HPDE6-E6E7 (cell line): ENCODE measurements at regions not wholly inside any gene's neighbourhood (a gene's known extent, or its start where the extent isn't known, plus 50 kb on each side); places are given as distances from the start of the nearest gene placed in this dataset.
A peak's percentile ranks its signal among the peaks of the same experiment; 100 is the strongest.
"Not testable (repeated sequence)": the region's sequence is repeated elsewhere in the genome, so short reads cannot be mapped to it uniquely, and the experiment has no call there.

Experiments used
- DNase-seq: peaks from one replicate; pipeline ENCODE4 v3.0.0; 2011; ENCODE audit warnings: missing footprints; ENCODE audit errors: extremely low spot score

DNA sequence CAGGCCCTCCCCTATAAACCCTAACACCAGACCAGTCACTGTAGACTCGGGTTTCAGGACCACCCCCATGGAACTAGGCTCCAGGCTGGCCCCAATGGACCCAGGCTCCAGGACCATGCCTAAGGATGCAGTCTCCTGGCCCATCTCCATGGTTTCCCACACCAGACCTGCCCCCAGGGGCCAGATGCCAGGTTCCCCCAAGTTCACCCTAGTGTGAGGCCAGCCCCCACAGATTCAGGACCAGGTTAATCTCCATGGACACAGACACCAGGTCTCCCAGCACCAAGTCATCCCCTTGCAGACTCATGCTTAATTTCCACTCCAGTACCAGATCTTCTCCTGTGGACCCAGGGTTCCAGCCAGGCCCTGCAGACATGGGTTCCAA is 103.8 kb upstream of the LANCL2 start:
- DNase-seq, result no peak

DNA sequence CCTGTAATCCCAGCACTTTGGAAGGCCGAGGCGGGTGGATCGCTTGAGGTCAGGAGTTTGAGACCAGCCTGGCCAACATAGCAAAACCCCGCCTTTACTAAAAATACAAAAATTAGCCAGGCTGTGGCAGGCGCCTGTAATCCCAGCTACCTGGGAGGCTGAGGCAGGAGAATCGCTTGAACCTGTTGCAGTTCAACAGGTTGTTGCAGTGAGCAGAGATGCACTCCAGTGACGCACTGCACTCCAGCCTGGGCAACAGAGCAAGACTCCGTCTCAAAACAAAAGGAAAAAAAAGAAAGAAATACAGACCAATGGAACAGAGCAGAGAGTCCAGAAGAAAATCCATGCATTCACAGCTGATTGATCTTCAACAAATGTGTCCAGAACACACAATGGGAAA is 99.8 kb upstream of the LANCL2 start:
- DNase-seq, result not testable (repeated sequence)

DNA sequence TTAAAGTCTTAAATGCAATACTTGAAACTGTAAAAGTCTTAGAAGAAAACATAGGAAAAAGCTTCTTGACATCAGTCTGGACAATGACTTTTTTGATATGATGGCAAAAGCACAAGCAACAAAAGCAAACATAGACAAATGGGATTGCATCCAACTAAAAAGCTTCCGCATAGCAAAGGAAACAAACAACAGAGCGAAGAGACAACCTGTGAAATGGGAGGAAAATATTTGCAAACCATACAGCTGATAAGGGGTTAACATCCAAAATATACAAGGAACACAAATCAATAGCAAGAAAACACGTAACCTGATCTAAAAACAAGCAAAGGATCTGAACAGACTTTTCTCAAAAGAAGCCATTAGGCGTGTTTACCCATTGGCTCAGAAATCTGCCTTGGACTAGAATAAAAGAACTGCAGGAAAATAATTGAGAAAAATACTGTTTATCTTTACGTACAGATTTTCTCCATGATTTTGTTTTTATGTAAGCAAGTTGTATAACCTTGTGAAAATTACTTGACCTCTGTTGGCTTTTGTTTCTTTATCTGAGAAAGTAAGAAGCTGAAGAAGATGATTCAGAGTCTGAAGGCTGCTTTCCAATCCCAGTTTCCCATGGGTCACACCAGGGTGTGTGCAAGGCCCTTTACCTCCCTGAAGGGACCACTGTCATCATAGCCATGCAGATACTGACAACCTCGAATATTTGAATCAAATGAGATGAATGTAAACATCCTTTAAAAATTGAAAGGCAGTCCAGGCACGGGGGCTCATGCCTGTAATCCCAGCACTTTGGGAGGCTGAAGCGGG is 99.1 kb upstream of the LANCL2 start:
- no peak for DNase-seq

DNA sequence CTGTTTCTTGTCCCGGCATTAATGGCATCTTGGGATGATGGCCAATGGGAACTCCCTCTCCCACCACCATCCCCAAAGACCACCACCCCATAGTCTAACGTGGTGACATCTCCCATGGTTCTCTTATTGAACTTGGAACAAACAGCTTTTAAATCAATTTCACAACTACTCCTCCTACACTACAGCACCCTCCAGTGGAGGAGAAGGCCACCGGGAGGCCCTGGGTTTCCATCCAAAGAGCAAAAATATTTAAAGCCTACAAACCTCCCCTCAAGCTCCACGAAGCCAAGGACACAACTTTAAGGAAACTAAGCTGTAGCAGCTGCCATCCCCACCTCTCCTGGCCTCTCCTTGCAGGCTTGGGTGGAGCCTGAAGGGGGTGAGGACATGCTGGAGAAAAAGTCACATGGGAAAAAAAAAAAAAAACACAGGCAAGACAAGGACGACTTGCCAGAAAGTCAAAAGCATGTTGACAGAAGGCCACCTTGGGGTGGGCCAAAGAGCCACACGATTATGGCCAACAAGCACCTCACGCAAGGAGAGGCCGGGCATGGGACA is 94.0 kb upstream of the LANCL2 start:
- peak; percentile 35 for DNase-seq

DNA sequence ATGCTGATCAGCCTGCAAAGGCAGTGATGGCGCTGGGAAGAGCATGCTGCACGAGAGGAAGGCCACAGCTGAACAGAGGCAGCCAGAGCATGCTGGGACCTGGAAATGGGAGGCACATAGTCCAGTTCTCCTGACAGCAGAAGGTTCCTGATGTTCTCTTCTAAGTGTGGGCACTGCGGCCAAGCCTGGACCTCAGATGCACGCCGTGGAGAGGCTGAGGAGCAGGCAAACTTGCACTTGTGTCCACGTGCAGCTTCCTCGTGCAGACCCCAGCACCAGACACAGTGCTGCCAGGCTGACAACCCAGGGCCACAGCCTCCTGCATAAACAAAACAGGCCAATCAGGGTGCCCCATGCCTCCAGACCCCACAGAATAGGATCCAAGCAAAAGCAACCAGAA is 93.5 kb upstream of the LANCL2 start:
- DNase-seq, result no peak

DNA sequence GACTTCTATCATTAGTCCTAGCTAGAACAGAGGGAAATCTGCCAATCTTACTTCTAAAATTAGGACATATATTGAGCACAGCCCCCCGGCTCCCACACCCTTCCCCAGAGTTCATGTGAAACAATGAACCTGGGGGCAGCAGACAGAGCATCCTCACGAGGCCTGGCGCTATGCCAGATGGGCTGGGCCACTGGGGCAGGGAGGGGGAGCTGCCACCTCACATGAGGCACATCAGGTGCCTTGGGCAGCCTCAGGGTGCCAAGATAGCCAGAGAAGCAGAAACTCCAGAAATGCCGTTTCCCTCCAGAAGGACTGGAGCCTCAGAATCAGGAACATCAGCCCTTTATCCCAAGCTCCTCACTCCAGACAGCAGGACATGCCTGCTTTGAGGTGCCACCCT is 92.8 kb upstream of the LANCL2 start:
- DNase-seq, result no peak

DNA sequence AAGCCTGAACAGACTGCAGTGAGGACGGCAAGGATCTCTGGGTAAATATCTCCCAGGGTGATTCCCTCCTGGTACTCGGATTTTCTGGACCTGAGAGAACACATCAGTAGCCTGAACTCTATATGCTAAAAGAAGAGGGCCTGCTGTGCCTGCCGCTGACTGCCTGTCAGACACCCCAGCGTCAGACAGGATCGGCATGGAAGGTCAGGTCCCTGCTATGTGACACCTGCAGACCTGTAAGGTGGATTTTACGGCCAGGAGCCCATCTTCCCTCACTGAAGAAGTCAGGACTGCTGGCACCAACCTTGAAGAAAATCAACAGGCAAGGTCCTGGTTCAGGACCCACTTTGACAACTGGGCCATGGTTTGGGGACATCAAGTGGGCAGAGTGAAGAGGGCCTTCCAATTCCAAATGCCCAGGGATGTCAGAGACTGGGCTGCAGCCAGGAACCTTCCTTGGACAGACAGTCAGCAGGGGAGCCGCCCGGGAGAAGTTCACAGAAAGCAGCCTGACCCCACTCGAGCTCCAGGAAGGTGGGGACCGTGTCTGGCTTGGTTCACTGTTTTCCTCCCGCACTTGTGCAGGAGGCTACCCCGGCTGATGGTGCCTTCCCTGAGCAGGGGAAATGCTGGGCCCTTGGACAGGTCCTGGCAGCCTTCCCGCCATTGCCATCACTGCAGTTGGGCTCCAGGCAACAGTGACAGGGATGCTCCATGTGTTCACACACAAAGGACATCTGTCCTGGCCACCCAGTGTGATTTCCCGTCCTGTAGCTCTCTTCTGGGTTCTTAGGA is 91.8 kb upstream of the LANCL2 start:
- no peak for DNase-seq

DNA sequence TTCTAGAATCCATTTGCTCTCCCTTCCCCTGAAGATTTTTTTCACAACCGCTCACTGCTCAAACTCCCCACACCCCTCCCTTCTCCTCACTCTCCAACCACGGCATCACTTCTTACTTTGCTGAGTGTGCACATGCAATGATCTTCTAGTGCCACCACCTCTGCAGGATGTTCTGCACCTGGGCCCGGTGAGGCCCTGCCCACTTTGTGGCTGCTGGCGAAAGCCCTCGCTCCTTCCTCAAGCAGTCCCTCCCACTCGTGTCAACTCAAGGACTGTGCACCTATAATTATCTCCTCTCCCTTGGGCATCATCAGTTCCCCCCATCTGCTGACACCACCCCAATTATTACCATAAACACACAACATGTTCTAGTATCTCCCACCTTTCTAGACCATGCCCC is 91.0 kb upstream of the LANCL2 start:
- no peak for DNase-seq

DNA sequence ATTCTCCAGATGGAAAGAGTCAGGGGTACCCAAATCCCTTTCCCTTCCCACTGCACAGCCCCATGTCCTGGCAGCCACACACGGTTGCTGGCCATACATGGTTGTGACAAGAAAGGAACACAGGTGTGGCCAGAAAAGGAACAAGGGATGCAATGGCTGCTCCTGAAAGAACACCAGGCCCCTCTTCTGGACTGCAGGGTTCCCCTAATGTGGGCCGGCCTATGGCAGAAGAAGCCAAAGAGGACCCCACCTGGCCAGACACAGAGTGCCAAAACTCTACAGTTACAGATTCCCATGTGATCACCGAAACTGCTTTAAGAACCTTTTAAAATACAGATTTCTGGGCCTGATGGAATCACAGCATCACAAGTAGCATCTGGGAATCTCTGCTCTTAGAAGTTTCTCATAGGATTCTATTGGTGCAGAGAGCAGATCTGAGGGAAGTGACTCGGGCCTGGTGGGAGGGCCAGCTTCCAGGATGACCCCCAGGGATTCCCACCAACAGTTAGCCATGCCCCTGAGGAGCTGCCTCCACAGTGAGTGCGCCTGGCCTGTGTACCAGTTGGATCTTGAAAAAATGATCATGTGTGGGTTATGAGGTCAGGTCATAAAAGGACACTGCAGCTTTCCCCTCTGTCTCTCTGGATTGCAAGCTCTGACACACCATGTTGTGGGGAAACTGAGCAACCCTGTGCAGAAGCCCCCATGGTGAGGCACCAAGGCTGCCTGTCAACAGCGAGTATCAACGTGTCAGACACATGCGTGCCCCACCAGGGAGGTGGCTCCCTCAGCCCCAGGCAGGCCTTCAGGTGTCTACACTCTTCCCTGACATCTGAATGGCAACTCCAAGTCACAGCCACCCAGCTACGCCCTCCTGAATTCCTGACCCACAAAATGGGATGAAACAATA is 89.6 kb upstream of the LANCL2 start:
- no peak for DNase-seq

DNA sequence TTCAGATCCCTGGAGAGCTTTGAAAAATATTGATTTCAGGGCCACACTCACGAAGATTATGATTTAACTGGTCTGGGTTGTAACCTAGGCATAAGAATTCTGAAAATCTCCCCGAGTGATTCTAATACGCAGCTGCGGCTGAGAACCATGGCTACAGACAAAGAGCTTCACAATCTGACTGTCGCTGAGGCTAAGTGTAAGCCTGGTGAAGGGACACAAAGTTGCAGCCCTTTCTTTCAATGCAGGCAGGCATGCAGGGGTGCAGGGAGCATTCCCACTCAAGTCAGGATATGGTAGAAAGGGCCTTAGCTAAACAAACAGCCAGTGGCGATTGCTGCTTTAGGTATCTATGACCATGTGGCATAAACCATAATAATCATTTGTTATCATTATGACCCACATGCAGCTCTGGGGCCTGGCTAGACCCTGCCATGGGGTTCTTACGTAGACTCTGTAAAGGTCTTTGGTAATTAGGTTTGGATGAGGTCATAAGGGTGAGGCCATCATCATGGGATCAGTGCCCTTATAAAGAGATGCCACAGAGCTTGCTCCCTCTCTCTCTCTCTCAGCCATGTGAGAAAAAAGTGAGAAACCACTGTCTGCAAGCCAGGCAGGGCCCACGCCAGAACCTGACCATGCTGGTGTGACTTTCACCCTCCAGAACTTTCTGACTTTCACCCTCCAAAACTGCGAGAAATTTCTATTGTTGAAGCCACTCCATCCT is 88.4 kb upstream of the LANCL2 start:
- DNase-seq, result no peak

DNA sequence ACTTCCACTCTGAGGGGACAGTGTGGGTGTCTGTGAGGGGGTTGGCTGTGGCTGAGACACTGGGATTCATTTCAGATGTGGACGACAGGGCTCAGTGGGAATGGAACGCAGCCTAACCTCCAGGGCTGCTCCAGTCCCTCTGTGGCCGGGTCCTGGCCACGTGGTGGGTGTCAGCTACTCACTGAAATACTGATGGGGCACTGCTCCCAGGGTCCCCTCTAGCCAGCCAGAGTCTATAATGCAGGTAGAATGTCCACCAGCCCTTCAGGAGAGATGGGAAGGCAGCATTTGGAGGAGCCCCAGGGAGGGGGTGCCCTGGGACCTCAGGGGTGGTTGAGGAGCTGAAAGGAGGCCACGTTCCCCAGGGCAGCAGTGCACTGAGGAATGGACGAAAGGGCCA is 87.2 kb upstream of the LANCL2 start:
- no peak for DNase-seq

DNA sequence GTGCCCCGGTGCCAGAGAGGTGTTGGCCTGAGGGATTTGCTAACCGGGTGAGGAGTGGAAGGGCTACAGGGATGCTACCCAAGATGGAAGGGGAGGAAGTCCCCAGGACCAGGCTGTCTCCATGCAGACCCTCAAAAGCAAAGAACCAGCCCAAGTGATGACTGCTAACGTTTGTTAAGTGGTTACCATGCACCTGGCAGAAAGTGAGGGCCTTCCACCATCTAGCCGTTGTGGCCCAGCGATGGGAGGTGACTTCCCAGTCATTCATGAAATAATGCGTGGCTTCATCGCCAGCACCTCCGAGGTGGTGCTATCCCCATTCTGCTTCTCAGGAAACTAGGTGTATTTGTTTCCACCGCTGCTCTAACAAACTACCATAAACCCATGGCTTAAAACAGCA is 86.8 kb upstream of the LANCL2 start:
- DNase-seq, result no peak

DNA sequence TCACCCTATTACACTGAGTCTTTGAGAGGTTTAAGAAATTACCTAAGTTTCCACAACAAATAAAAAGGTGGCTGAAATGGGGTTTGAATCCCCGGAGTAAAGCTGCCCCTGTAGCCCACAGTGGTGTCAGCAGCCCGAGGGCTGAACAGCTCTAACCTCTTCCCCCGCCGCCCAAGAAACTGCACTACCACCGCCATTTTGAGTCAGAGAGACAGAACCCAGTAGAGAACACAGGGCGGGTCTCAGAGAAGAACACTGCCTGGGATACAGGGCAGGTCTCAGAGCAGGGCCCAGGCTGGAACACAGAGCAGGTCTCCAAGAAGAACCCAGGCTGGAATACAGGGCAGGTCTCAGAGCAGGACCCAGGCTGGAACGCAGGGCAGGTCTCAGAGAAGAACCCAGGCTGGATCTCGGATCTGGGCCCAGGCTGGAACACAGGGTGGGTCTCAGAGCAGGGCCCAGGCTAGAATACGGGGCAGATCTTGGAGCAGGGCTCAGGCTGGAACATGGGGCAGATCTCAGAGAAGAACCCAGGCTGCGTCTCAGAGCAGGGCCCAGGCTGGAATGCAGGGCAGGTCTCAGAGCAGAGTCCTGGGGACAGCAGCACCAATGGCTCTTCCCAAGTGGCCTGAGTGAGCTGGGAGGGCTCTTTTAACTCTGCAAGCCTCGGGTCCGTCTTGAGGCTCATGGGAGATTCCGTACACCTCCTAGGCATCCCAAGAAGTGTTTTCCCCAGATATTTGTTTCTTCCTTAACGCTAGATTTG is 85.9 kb upstream of the LANCL2 start:
- no peak for DNase-seq

DNA sequence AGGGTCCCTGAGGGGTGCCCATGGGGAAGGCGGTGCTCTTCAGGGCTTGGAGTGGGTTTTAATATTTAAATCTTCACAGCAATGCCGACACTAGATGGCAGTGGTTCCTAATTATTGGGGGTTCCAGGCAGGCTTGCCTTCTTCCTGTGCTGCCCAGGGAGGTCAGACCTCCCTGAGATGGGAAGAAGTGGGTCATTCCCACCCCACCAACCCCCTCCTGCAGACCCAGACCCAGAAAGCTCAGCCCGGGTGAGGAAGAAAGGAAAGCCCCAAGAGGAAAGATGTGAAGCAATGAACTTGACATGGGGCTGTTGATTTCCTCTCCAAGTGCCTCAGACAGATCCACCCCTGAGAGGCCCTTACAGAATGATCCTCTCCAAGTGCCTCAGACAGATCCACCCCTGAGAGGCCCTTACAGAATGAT is 85.1 kb upstream of the LANCL2 start:
- DNase-seq, result peak; percentile 73

DNA sequence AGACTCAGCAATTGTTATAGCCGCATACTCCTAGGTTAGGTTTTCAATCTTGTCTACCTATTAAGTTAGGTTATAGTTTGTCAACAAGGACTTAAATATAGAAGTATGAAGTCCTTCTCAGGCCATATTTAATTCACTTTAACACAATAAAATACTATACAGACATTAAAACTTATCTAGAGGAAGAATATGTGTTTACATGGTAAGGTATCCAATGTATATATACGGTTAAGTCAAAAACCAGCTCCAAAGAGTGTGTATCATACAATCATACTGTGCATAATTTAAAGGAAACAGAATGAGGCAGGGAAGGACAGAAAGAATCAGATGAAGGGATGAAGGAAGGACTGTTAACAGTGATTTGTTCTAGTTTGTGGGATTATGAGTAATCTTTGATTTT is 79.5 kb upstream of the LANCL2 start:
- no peak for DNase-seq

DNA sequence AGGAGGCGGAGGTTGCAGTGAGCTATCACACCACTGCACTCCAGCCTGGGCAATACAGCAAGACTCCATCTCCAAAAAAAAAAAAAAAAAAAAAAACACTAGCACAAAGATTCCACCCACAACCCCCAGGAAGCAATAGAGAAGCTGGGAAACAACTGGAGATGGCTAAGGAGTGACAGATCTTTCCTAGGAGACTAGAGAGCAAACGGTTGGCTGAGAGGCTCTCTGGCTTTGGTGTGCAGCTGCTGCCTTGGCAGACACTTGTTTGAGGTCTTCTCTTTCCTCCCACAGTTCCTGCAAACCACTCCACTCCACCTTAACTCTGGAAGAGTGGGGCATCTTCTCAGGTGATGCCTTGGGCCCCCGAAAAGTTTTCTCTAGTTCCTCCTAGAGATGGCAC is 78.5 kb upstream of the LANCL2 start:
- no peak for DNase-seq

DNA sequence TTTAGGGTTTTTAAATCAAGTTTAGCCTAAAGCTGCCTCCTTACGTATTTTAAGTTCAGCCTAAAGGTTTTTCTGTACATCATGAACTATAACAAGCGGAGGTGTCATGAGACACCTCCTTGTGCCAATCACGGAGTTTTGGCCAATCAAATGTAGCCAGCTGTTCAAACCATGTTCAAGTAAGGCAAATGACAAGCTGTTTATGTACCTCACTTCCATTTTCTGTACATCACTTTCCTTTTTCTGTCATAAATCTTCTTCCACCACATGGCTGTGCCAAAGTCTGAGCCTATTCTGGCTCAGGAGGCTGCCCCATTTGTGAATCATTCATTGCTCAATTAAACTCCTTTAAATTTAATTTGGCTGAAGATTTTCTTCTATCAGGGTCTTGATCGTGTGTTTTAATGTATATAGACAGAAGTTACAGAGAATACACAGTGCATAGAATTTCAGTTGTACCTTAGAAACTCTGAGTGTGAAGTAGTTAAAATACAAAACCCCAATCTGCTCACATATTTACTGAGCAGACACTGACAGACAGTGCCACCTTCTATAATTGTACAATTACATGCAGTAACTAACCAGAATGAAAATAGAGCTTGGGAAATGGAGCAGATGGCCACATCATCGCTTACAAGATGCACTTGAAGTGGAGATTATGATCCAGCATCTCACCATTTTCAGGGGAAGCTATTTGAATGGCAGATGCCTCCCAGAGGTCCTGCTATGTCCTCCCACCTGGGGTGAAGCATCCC is 76.9 kb upstream of the LANCL2 start:
- DNase-seq, result no peak

DNA sequence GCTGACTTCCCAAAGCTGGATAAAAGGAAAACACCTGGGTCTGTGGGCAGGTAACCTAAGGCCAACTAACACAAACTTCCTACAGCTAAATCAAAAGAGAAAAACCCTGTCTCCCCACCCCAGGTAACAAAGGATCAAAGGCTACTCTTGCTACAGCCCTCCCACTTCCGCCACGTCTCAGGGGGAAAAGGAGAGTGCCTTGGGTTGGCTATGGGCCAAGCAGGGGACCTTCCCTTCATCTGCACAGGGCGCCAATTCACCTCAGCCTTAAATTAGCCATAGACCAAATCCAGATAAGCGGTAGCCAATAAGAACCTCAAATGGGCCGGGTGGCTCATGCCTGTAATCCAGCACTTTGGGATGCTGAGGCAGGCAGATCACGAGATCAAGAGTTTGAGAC is 69.1 kb upstream of the LANCL2 start:
- DNase-seq, result no peak

DNA sequence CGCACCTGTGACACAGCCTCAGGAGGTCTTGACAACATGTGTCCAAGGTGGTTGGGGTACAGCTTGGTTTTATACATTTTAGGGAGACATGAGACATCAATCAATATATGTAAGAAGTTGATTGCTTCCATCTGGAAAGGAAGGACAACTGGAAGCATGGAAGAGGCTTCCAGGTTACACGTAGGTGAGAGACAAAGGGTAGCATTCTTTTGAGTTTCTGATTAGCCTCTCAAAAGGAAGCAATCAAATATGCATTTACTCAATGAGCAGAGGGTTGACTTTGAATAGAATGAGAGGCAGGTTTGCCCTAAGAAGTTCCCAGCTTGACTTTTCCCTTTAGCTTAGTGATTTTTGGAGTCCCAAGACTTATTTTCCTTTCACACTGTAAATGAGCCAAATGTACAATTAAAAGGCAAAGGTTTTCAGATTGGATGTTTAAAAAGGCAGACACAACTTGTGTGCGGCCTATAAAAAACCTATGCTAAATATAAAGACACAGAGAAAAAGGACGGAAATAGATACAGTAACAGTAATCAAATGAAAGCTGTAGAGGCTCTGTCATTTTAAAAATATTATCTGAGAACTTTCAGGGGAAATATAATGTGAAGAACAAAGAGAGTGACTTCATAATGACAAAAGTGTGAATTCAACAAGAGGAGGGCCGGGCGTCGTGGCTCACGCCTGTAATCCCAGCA is 65.7 kb upstream of the LANCL2 start:
- DNase-seq, result no peak
